Sigmoid colon (tissue), 6 donors: ENCODE measurements at regions not wholly inside any gene's neighbourhood (a gene's known extent, or its start where the extent isn't known, plus 50 kb on each side); places are given as distances from the start of the nearest gene placed in this dataset.

Experiments used
- DNase-seq: peaks from one replicate; pipeline ENCODE4 v3.0.0-alpha.2; 2019
- H3K27ac ChIP-seq, 4 donors: fragments of 200-600 bp; sonication (generic); one replicate each; pipeline ENCODE4 v1.5.1; 2016 to 2019; ENCODE audit warnings: mild to moderate bottlenecking in 1 of 4
- H3K27me3 ChIP-seq, 3 donors: fragments of 200-600 bp; sonication (generic); one replicate each; pipeline ENCODE4 v1.5.1; 2019; ENCODE audit warnings: mild to moderate bottlenecking in 1 of 3
- H3K36me3 ChIP-seq, 4 donors: fragments of 200-600 bp; sonication (generic); one replicate each; pipeline ENCODE4 v1.5.1; 2016 to 2019
- H3K4me1 ChIP-seq, 4 donors: fragments of 200-600 bp; sonication (generic); one replicate each; pipeline ENCODE4 v1.5.1; 2017 to 2019
- H3K4me3 ChIP-seq, 4 donors: fragments of 200-600 bp; sonication (generic); one replicate each; pipeline ENCODE4 v1.5.1; 2017 to 2019; ENCODE audit warnings: mild to moderate bottlenecking in 2 of 4, moderate library complexity in 1 of 4
- H3K9me3 ChIP-seq, 4 donors: fragments of 200-600 bp in 3 of 4; sonication (generic) in 3 of 4; one replicate each; pipeline versions ENCODE4 v1.5.1 to v1.6.1; 2013 to 2019
- CTCF ChIP-seq, 4 experiments: fragments of 450-650 bp in 3 of 4; fragments of 200-600 bp in 1 of 4; IDR thresholded peaks; one replicate each; pipeline ENCODE4 v1.5.1; 2016 to 2019; ENCODE audit warnings: antibody characterized with exemption in 4 of 4, mild to moderate bottlenecking in 3 of 4, moderate library complexity in 2 of 4
- EP300 ChIP-seq, 4 donors: sonication (generic); formaldehyde crosslinking; IDR thresholded peaks; one replicate each; pipeline ENCODE4 v1.6.1; 2017; ENCODE audit warnings: antibody characterized with exemption in 4 of 4
- POLR2A ChIP-seq, 2 donors: fragments of 450-650 bp; IDR thresholded peaks; one replicate each; pipeline ENCODE4 v1.6.1; 2016; ENCODE audit warnings: antibody characterized with exemption in 2 of 2, mild to moderate bottlenecking in 2 of 2, moderate library complexity in 2 of 2
- POLR2AphosphoS5 ChIP-seq, 4 donors: sonication (generic); formaldehyde crosslinking; IDR thresholded peaks; one replicate each; pipeline ENCODE4 v1.6.1; 2017; ENCODE audit warnings: antibody characterized with exemption in 4 of 4
- WGBS, 2 donors: extraction: QIAGEN DNeasy Blood & Tissue Kit; methylation state at CpG; one replicate each; pipeline ENCODE4 v1.1.7; 2013; 5-methylcytosine and 5-hydroxymethylcytosine counted together
- intact Hi-C: fragments of 100-400 bp; cut with DNase I; formaldehyde crosslinking; loops from one replicate; pipeline ENCODE4 v1.15.1; 2023
- donor health status: healthy with polysubstance abuse.
- donor health status: healthy.

- no peaks in the 10 kb centered on the region for H3K4me1 ChIP-seq
- DNase-seq = no peak
- H3K36me3 ChIP-seq = no peaks in the 10 kb centered on the region
- no peak overlapping the region for H3K27ac ChIP-seq
- H3K9me3 ChIP-seq = no peaks in the 10 kb centered on the region
- H3K4me3 ChIP-seq = no peak overlapping the region
- intact Hi-C loops = no loop called here
- TF ChIP-seq POLR2A (IDR thresholded peaks at IDR 0.05) (no peak), CTCF (IDR thresholded peaks at IDR 0.05) (no peak), EP300 (IDR thresholded peaks at IDR 0.05) (no peak), POLR2AphosphoS5 (IDR thresholded peaks at IDR 0.05) (no peak)
- WGBS, 2 donors = 81 to 86% methylated on average over 5 of the region's 5 CpGs
- no peaks in the 10 kb centered on the region for H3K27me3 ChIP-seq
These were observed 52.5 kb upstream of the PELI2 start for GRCh38 chr14:56065621-56066290.
